ENCODE measurements at regions not wholly inside any gene's neighbourhood (a gene's known extent, or its start where the extent isn't known, plus 50 kb on each side); places are given as distances from the start of the nearest gene placed in this dataset.

DNA sequence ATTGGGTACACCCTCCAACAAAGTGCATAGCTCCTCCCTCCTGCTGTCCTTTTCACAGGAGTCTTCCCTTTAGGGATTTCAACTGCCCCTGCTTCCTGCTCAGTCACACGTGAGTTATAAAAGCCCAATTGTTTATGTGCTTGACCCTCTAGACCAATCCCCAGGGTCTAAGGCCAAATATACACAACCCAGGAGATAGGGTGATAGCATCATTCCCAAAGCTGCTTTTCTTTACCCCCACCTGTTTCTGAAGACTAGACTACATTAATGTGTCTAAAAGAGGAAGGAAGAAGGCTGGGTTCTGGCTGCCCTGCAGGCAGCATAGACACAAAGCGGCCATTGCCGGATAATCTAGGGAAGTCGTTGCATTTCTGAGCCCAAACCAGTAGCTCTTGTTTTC lies 526.7 kb upstream of the FRG1 start:
- no peaks in the 10 kb centered on the region for H3K36me3 ChIP-seq
- intact Hi-C loops (cut with DNase I): no loop called here
- no peaks in the 10 kb centered on the region for H3K27me3 ChIP-seq
- H3K4me1 ChIP-seq: no peaks in the 10 kb centered on the region
- H3K4me3 ChIP-seq: no peak overlapping the region
- no peaks in the 10 kb centered on the region for H3K9me3 ChIP-seq
- DNase-seq (no peak), ATAC-seq (no peak)
- TF ChIP-seq, protein P1, sequence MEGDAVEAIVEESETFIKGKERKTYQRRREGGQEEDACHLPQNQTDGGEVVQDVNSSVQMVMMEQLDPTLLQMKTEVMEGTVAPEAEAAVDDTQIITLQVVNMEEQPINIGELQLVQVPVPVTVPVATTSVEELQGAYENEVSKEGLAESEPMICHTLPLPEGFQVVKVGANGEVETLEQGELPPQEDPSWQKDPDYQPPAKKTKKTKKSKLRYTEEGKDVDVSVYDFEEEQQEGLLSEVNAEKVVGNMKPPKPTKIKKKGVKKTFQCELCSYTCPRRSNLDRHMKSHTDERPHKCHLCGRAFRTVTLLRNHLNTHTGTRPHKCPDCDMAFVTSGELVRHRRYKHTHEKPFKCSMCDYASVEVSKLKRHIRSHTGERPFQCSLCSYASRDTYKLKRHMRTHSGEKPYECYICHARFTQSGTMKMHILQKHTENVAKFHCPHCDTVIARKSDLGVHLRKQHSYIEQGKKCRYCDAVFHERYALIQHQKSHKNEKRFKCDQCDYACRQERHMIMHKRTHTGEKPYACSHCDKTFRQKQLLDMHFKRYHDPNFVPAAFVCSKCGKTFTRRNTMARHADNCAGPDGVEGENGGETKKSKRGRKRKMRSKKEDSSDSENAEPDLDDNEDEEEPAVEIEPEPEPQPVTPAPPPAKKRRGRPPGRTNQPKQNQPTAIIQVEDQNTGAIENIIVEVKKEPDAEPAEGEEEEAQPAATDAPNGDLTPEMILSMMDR (IDR thresholded peaks at IDR 0.05): no peak
- H3K27ac ChIP-seq: no peak overlapping the region

DNA sequence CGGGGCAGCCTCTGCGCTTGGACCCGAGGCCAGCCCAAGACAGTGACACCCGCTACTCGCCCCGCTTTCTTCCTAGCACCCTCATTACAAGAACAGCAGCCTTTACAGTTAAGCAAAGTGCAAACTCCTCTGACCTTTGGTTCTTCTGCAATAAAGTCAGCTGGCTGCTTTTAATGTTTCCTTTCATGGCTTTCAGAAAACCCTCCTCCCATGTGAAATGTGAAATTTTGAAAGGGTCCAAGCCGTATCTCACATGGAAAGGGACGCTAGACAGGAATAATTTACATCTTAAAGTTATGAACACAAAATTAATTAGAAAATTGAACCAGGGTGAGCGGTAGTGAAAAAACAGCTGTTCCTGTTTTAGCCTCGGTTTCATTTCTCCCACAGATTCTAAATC lies 520.1 kb upstream of the FRG1 start:
- intact Hi-C loops (cut with DNase I): no loop called here
- Histone ChIP-seq H3K36me3 (no peaks in the 10 kb centered on the region), H3K27ac (no peak overlapping the region), H3K9me3 (no peaks in the 10 kb centered on the region), H3K4me3 (no peak overlapping the region), H3K27me3 (no peaks in the 10 kb centered on the region), H3K4me1 (no peaks in the 10 kb centered on the region)
- TF ChIP-seq, protein P1 (IDR thresholded peaks at IDR 0.05): no peak
- DNase-seq (no peak), ATAC-seq (no peak)

DNA sequence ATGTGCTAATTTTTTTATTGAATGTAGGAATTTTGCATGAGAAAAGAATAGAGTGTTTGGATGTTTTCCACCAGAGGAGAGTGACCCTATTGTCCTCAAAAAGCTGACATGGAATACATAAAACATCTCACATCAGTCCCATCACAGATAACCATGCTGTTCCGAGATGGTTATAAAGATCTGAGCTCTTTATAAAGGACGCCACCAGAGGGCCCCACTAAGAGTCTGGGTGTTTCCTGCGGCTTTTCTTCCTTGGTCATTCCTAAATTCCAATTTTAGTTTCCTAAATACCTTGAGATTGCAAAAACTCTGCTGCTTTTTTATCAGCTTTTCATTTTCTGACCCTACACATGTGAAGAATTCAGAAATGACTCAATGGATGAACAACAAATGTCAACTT lies 504.5 kb upstream of the FRG1 start:
- Histone ChIP-seq H3K27me3 (no peaks in the 10 kb centered on the region), H3K36me3 (no peaks in the 10 kb centered on the region), H3K4me3 (no peak overlapping the region), H3K4me1 (no peaks in the 10 kb centered on the region), H3K9me3 (no peaks in the 10 kb centered on the region), H3K27ac (no peak overlapping the region)
- intact Hi-C loops (cut with DNase I): no loop called here
- TF ChIP-seq, protein P1 (IDR thresholded peaks at IDR 0.05): no peak
- no peak for DNase-seq
- ATAC-seq: no peak

DNA sequence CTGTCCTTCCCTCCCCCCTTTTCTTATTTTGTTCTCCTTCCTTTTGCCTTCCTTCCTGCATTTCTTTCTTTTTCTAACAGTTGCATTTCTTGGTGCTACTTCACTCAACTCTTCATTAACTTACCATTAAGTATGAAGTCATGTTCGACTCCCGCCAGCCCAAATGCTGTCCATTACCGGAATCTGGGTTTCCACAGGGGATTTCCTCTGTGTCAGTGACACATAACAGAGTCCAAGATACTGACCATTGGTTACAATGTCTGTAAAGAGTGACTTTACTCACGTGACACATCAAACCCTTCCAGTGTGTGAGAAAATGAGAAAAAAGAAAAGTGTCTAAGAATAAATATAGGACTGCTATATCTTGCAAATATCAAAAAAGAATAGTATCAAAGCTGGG lies 500.0 kb upstream of the FRG1 start:
- Histone ChIP-seq H3K27ac (no peak overlapping the region), H3K27me3 (no peaks in the 10 kb centered on the region), H3K36me3 (no peaks in the 10 kb centered on the region), H3K4me1 (no peaks in the 10 kb centered on the region), H3K4me3 (no peak overlapping the region), H3K9me3 (no peaks in the 10 kb centered on the region)
- ATAC-seq (no peak), DNase-seq (no peak)
- TF ChIP-seq, protein P1 (IDR thresholded peaks at IDR 0.05): no peak
- intact Hi-C loops (cut with DNase I): no loop called here

DNA sequence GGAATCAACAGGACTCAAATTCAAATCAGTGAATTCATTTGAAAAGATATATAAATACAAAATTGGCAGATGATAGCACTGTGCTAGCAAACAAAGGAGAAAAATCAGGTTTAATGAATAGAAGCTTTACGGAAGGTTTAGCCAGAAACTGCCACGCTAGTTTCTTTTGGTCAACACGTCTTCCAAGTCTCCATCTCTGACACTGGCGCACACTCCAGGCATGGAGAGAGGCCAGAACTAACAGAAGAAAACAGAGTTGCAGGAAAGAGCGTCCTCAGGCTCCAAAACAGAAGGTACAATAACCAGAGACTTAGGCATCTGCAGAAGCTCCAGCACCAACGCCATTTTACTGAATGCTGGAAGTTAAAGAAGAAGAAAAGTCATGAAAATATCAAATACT lies 497.3 kb upstream of the FRG1 start:
- H3K9me3 ChIP-seq: no peaks in the 10 kb centered on the region
- TF ChIP-seq, protein P1 (IDR thresholded peaks at IDR 0.05): no peak
- no peak for DNase-seq

DNA sequence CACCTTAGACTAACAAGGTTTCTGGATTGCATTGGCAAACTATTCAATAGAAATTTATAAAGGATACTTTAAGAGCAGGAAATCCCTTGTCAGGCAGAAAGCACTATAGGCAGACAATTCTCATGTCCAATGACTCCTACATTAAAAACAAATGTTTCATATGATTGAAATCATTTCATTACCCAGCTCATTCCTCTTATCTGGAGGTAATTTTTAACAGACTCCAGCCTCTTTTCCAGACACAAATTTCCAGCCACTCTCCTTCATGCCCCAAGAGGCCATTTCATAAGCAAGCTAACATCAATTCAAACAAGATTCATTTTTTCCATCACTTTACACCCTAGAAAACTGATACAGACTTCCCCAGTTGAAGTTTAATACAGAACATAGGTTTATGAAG lies 495.1 kb upstream of the FRG1 start:
- no peaks in the 10 kb centered on the region for H3K27me3 ChIP-seq
- H3K4me1 ChIP-seq: no peaks in the 10 kb centered on the region
- no peaks in the 10 kb centered on the region for H3K9me3 ChIP-seq
- TF ChIP-seq, protein P1 (IDR thresholded peaks at IDR 0.05): no peak
- no peak overlapping the region for H3K4me3 ChIP-seq
- DNase-seq (no peak), ATAC-seq (no peak)
- H3K36me3 ChIP-seq: no peaks in the 10 kb centered on the region
- no peak overlapping the region for H3K27ac ChIP-seq
- intact Hi-C loops (cut with DNase I): no loop called here

More for the DNA sequence above, 497.3 kb upstream of the FRG1 start:
- ATAC-seq: no peak
- no peak overlapping the region for H3K4me3 ChIP-seq
- intact Hi-C loops (cut with DNase I): no loop called here
- H3K27ac ChIP-seq: no peak overlapping the region
- H3K36me3 ChIP-seq: no peaks in the 10 kb centered on the region
- H3K27me3 ChIP-seq: no peaks in the 10 kb centered on the region
- H3K4me1 ChIP-seq: no peaks in the 10 kb centered on the region
